ENCODE measurements at regions not wholly inside any gene's neighbourhood (a gene's known extent, or its start where the extent isn't known, plus 50 kb on each side); places are given as distances from the start of the nearest gene placed in this dataset.

- DNase-seq, result no peak
- intact Hi-C loops (cut with DNase I; ENCODE audit: low total_unique reads), result no loop called here
- H3K4me3 ChIP-seq, result no peak overlapping the region
- TF ChIP-seq POLR2A (IDR thresholded peaks at IDR 0.05) (no peak), CTCF (IDR thresholded peaks at IDR 0.05) (no peak)
- no peaks in the 10 kb centered on the region for H3K36me3 ChIP-seq
- no peak overlapping the region for H3K27ac ChIP-seq
- H3K9me3 ChIP-seq, result no peaks in the 10 kb centered on the region
- no peaks in the 10 kb centered on the region for H3K4me1 ChIP-seq
- no peaks in the 10 kb centered on the region for H3K27me3 ChIP-seq
Measured at GRCh38 chr5:18095061-18095460, 460.8 kb downstream of the TAF11L14 start.

GRCh38 chr5:18097817-18098216 is 463.6 kb downstream of the TAF11L14 start:
- intact Hi-C loops (cut with DNase I; ENCODE audit: low total_unique reads), result no loop called here
- Histone ChIP-seq H3K4me3 (no peak overlapping the region), H3K9me3 (no peaks in the 10 kb centered on the region), H3K27ac (no peak overlapping the region), H3K4me1 (no peaks in the 10 kb centered on the region), H3K27me3 (no peaks in the 10 kb centered on the region), H3K36me3 (no peaks in the 10 kb centered on the region)
- TF ChIP-seq CTCF (IDR thresholded peaks at IDR 0.05) (no peak), POLR2A (IDR thresholded peaks at IDR 0.05) (no peak)
- no peak for DNase-seq

GRCh38 chr5:18098691-18099090 is 464.4 kb downstream of the TAF11L14 start:
- DNase-seq, result no peak
- H3K27ac ChIP-seq, result no peak overlapping the region
- H3K9me3 ChIP-seq, result no peaks in the 10 kb centered on the region
- no peak for TF ChIP-seq POLR2A (IDR thresholded peaks at IDR 0.05)
- TF ChIP-seq CTCF (IDR thresholded peaks at IDR 0.05), result no peak
- H3K36me3 ChIP-seq, result no peaks in the 10 kb centered on the region
- no peak overlapping the region for H3K4me3 ChIP-seq
- intact Hi-C loops (cut with DNase I; ENCODE audit: low total_unique reads), result no loop called here
- H3K27me3 ChIP-seq, result no peaks in the 10 kb centered on the region
- H3K4me1 ChIP-seq, result no peaks in the 10 kb centered on the region

- Histone ChIP-seq H3K27ac (no peak overlapping the region), H3K9me3 (no peaks in the 10 kb centered on the region), H3K4me3 (no peak overlapping the region), H3K27me3 (no peaks in the 10 kb centered on the region), H3K4me1 (no peaks in the 10 kb centered on the region), H3K36me3 (no peaks in the 10 kb centered on the region)
- DNase-seq, result no peak
- TF ChIP-seq CTCF (IDR thresholded peaks at IDR 0.05) (no peak), POLR2A (IDR thresholded peaks at IDR 0.05) (no peak)
- intact Hi-C loops (cut with DNase I; ENCODE audit: low total_unique reads), result no loop called here
Measured at GRCh38 chr5:18099261-18099660, 465.0 kb downstream of the TAF11L14 start.

- Histone ChIP-seq H3K27me3 (no peaks in the 10 kb centered on the region), H3K27ac (no peak overlapping the region), H3K36me3 (no peaks in the 10 kb centered on the region), H3K4me1 (no peaks in the 10 kb centered on the region), H3K4me3 (no peak overlapping the region), H3K9me3 (no peaks in the 10 kb centered on the region)
- TF ChIP-seq CTCF (IDR thresholded peaks at IDR 0.05) (no peak), POLR2A (IDR thresholded peaks at IDR 0.05) (no peak)
- no peak for DNase-seq
- intact Hi-C loops (cut with DNase I; ENCODE audit: low total_unique reads), result no loop called here
Measured at GRCh38 chr5:18101532-18101931, 467.3 kb downstream of the TAF11L14 start.

Measured in uterus (tissue), 3 donors.